GM21381 (cell line): ENCODE measurements at regions not wholly inside any gene's neighbourhood (a gene's known extent, or its start where the extent isn't known, plus 50 kb on each side); places are given as distances from the start of the nearest gene placed in this dataset.
"Not testable (repeated sequence)": the region's sequence is repeated elsewhere in the genome, so short reads cannot be mapped to it uniquely, and the experiment has no call there.

Source experiments
- ATAC-seq: cut with Tn5 transposase; IDR thresholded peaks from one replicate; pipeline ENCODE4 v1.9.1; 2021; ENCODE audit warnings: mild to moderate bottlenecking, moderate library complexity; ENCODE audit not compliant: unreplicated experiment

- no peak for ATAC-seq
These were observed 220.8 kb downstream of the NMUR2 start for GRCh38 chr5:152184266-152184665.

- no peak for ATAC-seq
These were observed 223.6 kb downstream of the NMUR2 start for GRCh38 chr5:152181461-152181860.

DNA sequence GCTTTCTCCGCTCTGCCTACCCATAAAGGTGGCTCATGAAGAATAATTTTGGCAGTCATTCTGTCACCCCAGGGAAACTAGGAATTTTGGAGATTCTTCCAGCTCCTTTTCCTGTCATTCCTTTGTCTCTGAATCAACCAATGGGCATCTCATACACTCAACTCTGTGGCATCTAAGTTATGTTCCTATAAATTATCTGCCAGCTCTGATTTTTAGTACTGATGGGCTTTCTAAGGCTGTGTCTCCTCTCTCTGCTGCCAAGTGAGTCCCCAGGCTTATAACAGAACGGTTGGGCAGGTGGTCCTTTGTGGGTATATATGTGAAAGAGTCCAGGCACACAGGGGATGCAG, 226.8 kb downstream of the NMUR2 start:
- no peak for ATAC-seq

DNA sequence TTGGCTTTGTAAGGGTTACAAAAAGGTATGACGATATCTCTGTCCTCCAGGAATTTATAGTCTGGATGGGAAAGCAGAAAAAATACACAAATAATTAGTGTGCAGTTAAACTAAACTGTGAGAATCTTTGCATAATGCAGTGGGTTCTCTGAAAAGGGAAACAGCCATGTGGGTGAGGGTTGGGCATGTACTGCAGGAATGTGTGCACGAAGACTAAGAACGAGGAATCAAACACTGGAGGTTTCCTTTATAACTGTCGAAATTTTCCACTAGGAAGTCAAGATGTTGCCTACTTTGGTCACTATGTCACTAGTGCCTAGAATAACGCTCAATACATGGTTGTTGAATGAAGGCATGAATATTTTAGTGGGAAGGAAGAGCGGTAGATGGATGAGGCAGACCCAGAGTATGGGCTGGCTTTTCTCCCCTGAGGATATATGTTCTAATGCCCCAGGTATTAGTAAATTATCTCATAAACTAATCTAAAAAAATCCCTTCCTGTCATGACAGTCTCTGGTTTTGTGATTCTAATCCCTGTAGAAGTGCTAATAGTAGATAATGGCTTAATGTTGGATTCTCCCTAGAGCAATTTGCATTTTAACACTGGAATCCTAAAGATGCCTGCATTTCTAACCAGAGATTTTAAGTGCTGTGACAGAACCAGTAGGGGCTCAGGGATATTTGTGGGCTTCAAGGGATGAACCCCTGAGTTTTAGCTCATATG, 227.3 kb downstream of the NMUR2 start:
- ATAC-seq, result no peak

GRCh38 chr5:152171888-152172287, 233.2 kb downstream of the NMUR2 start:
- no peak for ATAC-seq

- ATAC-seq, result no peak
These were observed 234.7 kb downstream of the NMUR2 start for GRCh38 chr5:152170350-152170749.

DNA sequence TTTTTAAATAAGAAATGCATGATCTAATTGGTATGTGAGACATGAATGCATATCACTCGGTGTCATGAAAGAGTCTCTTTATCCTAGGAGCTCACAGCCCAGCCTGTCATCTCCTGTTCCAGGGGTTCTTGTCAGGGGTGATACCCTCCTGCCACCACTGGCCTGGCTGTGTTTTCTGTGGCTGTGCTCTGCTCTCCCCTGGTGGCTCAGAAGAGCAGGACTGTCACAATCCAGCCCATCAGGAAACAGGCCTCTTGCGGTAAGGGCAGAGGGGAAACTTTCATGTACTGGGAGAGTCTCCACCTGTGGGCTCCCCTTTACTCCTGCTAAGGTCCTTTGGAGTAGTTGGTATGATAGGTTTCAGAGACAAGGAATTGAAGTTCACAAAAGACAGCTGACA, 240.2 kb upstream of the GLRA1 start:
- no peak for ATAC-seq

- not testable (repeated sequence) for ATAC-seq
These were observed 235.2 kb upstream of the GLRA1 start for GRCh38 chr5:152159894-152160293.

DNA sequence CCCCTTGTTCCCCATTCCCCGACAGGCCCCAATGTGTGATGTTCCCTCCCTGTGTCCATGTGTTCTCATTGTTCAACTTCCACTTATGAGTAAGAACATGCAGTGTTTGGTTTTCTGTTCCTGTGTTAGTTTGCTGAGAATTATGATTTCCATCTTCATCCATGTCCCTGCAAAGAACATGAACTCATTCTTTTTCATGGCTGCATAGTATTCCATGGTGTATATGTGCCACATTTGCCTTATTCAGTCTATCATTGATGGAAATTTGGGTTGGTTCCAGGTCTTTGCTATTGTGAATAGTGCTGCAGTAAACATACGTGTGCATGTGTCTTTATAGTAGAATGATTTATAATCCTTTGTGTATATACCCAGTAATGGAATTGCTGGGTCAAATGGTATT, 229.8 kb upstream of the GLRA1 start:
- ATAC-seq, result not testable (repeated sequence)

GRCh38 chr5:152151940-152152339, 227.3 kb upstream of the GLRA1 start:
- no peak for ATAC-seq

- no peak for ATAC-seq
These were observed 226.5 kb upstream of the GLRA1 start for GRCh38 chr5:152151113-152151512.

DNA sequence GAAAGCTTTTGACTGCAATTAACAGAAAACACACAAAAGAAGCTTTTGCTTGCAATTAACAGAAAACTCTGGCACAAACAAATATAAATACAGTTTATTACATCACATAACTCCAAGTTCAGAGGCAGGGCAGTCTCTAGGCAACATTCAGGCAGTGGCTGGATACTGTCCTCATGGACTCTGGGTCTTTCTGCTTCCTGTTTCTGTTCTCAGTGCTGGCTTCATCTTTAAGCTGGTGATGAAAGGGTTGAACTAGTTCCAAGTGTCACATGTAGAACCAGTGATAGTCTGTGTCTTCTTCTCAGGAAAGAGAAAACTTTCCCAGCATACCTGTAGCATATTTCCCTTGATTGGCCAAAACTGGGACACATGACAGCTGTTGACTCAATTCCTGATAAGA, 222.6 kb upstream of the GLRA1 start:
- no peak for ATAC-seq

DNA sequence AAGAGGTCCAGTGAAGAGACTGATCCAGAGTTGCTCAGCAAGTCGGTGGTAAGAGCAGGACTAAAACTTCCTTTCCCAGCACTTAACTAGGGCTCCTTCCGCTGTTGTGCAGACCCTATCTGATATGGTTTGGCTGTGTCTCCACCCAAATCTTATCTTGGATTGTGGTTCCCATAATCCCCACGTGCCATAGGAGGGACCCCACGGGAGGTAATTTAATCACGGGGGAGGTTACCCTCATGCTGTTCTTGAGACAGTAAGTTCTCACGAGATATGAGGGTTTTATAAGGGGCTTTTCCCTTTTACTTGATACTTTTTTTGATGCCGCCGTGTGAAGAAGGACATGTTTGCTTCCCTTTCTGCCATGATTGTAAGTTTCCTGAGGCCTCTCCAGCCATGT, 221.9 kb upstream of the GLRA1 start:
- ATAC-seq, result no peak

DNA sequence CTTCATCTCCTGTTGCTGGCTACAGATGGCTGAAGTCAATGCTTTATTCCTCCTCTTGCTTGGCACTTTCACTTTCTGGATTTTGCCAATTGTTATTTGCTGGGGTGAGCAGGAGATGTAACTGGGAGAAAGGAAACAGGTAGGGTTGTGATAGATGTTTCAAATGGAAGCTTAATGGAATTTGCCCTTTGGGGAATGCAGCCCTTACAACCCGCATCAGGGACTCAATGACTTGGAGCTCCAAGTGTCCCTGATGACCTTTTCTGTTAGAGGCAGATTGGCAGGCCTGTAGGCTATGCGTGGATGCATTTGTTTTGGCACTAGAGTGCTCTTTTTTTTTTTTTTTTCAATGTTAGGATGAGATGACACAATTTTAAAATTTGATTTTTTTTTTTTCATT, 219.9 kb upstream of the GLRA1 start:
- no peak for ATAC-seq

DNA sequence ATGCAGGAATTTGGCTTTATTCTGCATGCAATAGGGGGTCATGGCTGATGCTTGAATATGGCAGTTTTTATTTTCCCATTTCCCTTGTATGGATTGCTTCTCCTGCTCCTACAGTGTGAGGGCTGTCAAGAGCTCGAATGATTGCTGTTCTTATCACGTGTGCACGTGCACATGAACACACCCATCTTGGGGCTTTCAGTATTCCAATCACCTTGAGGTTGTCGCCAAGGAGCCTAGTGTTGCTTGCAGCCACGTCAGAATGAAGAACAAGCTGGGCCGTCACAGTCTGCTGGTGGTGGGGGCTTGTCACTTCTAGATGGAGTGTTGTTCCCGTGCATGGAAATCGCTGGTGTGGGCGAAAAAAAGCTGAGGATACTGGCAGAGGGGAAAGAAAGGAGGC, 219.4 kb upstream of the GLRA1 start:
- ATAC-seq, result no peak

DNA sequence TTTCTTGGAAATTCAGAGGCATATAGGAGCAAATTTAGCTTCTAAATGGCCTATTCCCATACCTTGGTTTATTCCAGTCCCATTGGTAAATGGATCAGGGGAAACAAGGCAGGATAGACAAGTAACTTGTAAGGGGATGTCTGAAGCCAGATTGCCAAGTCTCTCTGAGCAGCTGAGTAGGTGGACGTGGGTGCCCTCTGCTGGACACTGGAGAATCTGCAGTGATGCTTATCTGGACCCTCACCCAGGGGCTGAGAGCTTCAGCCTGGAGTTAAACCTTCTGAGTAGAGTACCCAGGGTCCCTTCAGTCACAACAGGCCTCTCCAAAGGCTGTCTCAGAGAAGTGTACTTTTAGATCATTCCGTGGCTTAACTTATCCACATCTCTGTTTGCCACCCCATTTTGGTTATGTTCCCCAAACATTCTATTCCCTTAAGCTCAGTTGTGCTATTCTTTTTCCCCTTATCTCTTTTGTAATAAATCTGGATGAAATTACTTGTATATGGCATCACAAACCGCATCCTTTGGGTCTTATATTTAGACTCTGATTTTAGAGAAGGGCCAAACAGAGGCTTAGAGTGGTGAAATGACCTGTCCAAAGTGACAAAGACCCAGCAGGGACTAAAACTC, 218.3 kb upstream of the GLRA1 start:
- ATAC-seq, result peak; percentile 85

DNA sequence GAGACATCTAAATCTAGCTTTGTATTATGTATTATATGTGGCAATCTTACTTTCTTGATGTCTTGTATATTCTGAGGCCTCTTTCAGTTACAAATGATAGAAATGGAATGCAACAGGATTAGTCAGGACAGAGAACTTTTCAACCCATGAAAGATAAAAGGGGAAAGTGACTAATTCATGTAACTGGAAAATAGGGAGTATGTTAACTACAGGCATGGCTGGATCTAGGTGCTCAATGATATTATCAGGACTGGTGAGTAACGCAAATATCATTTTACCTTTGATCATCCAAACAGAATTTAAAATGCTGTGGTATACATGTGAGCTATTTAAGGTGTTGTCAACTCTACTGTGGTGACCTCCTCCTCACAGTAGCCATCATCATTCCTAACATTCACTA, 215.7 kb upstream of the GLRA1 start:
- no peak for ATAC-seq

DNA sequence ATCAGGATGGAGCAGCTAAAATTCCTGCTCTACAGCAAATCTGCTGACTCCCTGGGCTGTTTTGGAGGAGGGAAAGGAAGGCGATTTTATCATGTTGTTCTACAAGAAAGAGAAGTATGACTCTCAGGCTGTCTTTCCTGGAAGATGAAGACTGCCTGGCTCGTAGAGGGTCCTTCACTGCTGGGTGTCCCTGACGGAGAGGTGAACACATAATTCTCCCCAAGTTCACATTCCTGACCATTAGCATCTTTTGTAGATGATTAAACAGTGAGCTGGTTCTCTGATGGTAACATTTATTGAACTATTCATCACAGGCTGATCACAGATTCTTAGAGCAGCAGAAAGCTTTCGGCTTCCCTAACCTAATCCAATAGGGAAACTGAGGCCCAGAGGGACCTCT, 212.4 kb upstream of the GLRA1 start:
- ATAC-seq, result no peak

DNA sequence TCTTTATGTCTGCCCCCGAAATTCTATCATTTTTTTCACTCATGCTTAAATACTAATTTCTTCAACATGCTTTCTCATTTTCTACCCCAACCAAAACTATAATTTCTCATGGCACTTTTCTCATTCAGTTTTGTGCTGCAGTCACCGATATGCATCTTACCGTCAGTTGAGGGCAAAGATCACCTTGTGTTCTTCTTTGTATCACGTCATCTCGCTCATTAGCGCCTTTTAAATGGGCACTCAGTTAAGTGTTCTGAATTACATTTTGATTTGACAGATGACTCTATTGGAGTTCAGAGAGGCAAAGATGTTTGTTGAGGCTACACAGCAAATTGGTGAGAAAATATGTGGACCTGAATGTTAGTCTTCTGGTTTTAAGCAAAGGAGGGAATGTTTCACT, 211.7 kb upstream of the GLRA1 start:
- ATAC-seq, result no peak

DNA sequence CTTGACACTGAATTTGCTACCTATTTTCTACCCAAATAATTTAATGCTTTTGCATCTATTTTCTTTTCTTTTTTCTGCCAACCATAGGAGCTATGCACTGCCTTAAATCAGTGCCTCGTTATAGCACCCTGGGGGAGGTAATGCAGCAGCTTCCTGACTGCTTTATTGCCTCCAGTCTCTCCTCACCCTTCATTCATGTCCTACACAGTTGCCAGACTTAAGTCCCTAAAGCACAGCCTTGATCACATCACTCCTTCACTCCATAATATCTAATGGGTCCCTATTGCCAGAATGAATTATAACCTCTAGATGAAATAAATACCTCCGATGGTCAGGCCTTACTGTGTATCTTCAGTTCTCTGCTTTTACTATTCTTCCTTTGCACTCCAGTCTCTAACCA, 211.2 kb upstream of the GLRA1 start:
- no peak for ATAC-seq

GRCh38 chr5:152125661-152126205, 201.1 kb upstream of the GLRA1 start:
- no peak for ATAC-seq

DNA sequence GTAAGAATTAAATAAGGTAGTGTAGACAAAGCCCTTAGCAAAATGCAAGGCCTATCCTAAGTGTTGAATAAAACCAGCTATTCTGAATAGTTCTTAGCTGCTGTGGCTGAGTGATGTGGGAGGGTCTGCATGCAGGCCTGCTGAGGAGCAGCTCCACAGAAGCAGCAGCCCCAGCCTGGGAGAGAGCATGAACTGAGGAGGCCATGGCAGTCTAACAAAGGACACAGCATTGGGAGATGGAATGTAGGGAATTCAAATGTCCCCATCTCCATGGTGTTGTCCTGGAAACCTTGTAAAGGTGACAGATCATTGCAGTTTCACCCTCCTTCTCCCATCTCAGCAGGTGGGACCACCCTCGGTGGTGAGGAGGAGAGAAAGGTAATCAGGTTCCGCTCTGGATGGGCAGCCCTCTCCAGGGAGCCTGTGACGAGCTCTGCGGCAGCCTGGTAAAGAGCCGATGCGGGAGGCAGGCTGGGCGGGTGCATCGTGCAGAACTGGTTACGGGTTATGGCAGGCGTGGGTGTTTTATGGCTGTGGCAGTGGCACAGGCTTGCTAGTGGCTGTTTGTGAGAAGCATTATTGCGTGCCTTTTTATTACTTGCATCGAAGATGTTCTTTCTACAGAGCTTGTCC, 199.9 kb upstream of the GLRA1 start:
- no peak for ATAC-seq
